ENCODE measurements at regions not wholly inside any gene's neighbourhood (a gene's known extent, or its start where the extent isn't known, plus 50 kb on each side); places are given as distances from the start of the nearest gene placed in this dataset.

DNA sequence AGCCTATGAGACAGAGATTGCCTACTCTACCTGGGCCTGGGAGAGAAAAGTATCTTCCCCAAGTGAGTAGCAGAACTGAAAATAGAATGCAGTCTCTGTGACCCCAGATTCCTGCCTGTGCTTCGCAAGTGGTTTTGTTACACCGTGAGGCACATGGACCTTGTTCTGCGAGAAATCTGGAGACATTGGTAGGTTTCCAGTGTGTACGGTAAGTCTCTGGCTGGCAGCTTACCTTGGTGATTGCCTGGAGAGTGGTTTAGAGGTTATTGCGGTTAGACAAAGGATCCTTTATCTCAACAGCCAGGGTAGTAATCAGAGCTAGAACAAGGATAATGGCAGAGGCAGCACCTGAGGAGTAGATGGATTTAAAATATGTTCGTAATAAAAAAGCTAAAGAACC, 606.0 kb upstream of the GCFC2 start:
- no peak for DNase-seq (ENCODE audit: low spot score)

DNA sequence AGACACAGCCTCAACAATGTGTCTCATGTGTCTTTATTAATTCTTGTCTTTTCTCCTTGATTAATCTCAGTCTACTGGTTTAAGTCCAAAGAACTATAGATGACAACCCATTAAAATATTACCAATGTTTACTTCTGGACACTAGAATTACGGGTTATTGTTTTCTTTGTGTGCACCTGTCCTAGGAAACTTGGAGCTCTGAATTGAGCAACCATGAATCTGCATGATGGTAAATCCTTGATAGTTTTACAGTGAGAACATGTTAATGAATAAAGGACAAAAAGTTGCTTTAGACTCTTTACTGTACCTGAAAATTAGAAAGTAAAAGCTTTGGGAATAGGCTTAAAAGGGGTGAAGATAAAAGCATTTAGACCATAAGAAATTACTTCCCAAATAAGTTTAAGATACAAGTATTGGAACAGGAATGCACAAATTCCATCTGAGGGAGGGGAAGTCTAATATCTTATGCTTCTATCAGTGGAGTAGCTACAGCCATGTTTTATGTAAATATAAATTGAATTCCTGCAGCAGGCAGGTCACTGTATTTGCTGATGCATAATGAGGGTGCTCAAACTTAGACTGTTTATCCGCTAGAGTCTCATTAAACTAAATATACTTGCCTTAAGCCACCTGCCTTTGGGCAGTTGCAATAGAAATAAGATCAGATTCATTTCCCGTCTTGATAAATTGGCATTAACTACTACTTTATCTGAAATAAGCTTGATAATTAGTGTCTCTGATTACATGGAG, 603.7 kb upstream of the GCFC2 start:
- DNase-seq (ENCODE audit: low spot score) = no peak

DNA sequence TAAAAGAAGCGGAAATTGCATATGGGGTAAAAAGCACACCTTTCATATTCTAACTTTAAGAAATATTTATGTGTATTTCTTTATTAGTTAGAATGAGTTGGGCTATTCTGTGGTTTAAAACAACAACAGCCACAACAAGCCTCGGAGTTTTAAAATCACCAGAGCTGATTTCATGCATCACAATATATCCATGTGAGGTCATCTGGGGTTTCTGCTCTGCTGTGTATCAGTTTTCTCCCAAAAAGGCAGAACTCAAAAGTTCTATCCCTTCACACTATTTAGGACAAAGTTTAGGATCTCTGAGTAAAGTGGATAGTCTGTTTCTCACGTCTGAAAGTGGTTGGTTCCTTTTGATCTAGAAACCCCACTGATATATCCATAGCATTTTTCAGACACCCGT, 601.5 kb upstream of the GCFC2 start:
- no peak for DNase-seq (ENCODE audit: low spot score)

GRCh38 chr2:76311728-76312127, 601.0 kb upstream of the GCFC2 start:
- DNase-seq (ENCODE audit: low spot score) = no peak

DNA sequence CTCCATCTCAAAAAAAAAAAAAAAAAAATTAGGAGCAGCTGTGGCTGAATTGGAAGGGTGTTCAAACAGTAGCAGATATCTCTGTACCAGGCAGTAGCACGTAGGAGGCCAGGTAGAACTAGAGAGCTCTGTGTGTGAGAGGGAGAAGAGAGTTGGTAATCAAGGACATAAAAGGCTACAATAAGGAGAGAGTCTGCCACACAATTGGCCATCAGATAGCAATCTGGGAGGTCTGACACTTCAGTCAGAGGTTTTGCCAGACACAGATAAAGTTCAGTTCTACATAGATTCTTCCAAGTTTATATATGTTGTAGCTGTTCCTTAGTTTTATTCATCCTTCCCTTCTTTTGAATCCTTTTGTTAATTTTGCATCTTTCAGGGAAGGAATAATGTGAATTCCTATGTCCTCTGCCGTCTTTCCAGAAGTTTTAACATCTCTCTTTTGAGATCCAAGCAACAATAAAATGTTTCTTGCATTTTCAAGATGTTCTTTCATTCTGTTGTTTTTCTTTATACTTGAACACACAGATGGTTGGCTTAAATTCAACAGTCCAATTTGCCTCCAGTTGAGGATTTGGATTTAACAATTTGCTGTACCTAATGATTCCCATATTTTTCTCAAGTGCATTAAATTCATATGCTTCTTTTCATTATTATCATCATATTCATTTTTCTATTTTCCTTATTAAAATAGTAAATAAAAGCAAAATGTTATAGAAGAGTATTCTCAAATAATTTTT, 600.3 kb upstream of the GCFC2 start:
- DNase-seq (ENCODE audit: low spot score) = no peak

GRCh38 chr2:76307495-76307894, 596.8 kb upstream of the GCFC2 start:
- no peak for DNase-seq (ENCODE audit: low spot score)

DNA sequence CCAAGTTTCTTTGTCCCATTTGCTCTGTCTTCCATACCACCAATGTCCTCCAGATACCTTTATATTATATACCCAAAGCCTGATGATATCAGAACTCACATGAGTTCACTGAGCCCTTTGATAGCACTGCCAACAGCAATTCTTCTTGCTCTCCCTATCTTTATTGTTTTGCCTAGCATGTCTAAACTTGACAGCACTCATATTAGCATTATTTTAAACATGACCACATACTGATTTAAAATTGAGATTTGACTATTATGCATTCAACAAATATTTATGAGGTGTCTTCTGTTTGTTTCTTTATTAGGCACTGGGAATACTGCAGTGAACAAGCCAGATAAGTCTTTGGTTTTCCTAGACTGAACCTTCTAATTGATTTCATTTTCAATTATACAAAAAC, 587.3 kb upstream of the GCFC2 start:
- DNase-seq (ENCODE audit: low spot score) = no peak

- DNase-seq (ENCODE audit: low spot score) = no peak
Observed at GRCh38 chr2:76296438-76296837, 585.7 kb upstream of the GCFC2 start.

- DNase-seq (ENCODE audit: low spot score) = no peak
Observed at GRCh38 chr2:76295762-76296161, 585.0 kb upstream of the GCFC2 start.

- no peak for DNase-seq (ENCODE audit: low spot score)
Observed at GRCh38 chr2:76288598-76288997, 577.9 kb upstream of the GCFC2 start.

DNA sequence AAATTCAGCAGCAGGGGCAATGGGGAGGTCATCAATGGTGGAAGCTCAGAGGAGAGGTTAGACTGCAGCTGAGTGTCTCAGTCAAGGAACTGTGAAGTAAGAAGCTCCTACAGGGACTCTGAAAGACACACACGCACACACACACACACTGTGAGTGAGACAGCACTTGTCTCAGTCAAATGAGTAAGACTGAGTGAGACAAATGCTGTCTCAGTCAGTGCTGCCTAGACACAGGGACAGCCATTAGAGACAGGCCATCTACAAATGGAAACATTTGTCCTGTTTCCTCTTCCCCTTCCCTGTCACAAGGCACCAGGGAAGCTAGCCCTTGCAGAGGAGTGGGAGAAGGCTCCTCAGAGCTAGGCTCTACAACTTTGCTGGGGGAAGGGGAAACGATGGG, 577.4 kb upstream of the GCFC2 start:
- no peak for DNase-seq (ENCODE audit: low spot score)

DNA sequence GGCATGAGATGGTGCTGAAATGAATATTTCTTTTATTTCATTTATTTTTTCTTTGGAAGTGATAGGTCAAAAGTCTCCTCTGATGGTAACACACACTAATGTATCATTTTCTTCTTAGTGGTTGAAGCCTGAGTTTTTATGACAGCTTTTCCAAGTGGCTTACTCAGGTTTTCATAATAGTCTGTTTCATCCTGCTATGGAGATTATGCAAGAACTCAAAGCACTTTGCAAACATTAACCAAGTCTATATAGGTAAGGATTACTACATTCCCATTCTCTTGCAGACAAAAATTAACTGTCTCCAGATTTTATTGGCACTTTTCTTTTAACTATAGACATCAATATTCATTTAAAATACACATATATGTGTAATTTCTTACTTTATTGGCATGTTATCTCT, 572.6 kb upstream of the GCFC2 start:
- DNase-seq (ENCODE audit: low spot score) = no peak

DNA sequence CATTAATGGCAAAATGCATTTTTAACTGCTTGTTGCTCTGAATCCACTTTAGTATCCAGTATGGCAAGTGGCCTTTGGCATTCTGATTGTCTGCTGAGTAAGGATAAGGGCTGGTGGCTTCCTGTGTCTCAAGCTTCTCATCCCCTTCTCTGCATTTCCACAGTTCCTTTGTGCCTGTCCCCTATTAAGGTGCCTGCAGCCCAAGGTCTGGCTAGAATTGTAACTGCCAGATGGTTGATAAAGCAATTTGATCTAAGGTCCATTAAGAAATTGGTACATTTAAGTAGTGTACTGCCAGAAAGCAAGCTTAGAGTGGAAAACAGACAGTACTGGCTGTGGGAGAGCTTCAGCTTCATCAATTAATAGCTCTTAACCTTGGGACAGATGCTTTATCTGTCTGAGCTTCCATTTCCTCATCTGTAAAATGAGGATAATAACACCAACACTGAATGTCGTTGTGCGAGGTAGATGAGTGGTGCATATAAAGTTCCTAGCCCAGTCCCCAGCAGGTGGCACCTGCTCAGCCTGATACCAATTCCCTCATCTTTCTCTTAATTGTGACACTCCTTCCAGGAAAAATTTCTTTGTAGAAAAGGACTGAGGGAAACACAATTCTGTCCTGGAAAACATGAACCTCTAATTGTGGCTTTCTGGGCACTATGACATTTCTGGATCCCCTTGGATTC, 570.6 kb upstream of the GCFC2 start:
- no peak for DNase-seq (ENCODE audit: low spot score)

- DNase-seq (ENCODE audit: low spot score) = no peak
Observed at GRCh38 chr2:76280686-76281085, 570.0 kb upstream of the GCFC2 start.

DNA sequence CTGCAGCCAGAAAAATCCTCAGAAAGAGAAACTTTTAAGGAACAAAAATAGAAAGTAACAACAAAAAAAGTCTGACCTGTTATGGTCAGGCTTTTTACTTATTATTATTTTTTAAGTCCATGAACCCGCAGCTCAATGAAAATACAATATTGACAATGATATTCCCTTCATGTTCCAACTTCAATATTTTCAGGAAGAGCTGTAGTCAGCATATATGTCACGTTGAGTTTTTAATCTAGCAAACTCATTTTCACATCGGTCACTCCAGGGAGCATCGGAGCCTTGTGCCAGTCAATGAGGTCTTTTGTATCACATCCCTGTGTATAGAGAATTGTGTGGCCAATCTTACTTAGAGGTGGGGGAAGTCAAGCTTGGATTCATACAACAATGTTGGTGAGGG, 568.4 kb upstream of the GCFC2 start:
- no peak for DNase-seq (ENCODE audit: low spot score)

DNA sequence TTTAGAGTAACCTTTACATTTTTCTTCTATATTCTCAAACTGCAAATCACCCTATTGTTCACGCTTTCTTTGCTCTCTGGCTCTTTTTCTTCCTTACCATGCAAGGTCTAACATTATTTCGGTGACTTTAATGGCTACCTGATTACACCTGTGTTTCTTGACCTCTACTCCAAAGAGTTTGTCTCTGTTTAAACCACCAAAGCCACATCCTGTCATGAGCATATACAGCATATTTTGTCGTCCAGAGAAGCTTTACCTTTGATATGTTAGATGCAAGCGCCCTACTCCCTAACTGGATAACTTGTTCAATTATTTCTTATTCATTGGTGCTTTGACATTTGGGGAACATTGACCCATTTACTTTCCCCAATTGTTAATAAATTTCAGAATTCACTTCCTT, 565.1 kb upstream of the GCFC2 start:
- no peak for DNase-seq (ENCODE audit: low spot score)

DNA sequence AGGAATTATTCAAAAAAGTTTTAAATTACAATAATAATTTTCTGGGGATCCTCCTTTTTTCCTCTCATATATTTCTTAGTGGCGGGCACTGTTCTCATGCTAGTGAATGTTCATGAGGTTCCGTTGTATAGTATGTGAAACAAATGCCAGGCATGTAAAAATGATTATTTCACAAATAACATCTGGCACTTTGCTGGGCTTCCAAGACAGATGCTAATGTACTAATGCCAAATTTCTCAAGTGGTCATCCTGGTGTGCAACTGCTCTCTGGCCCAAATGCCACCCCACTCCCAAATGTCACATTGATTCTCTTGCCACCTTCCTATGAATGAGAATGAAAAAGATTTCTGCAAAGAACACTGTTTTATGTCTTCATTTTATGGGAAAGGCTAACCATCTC, 564.0 kb upstream of the GCFC2 start:
- DNase-seq (ENCODE audit: low spot score) = no peak

DNA sequence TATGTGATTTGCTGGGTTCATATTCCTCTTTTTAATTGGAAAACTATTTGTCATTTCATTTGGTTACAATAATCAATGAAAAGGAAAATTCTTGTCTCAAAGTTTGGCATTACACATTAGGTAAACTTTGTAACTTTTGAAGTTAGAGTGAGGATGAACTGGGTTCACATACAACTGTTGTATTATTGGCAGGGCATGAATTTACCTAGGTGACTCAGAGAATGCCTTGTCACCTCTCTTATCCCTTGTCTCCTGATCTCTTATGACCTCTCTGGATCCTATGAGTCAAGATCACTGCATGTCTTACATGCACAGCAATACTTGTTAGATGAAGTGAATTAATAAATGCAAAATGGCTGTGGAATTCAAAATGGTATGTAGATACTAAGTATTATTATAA, 563.4 kb upstream of the GCFC2 start:
- no peak for DNase-seq (ENCODE audit: low spot score)

GRCh38 chr2:76270096-76270710, 559.5 kb upstream of the GCFC2 start:
- no peak for DNase-seq (ENCODE audit: low spot score)

GRCh38 chr2:76268902-76269620, 558.3 kb upstream of the GCFC2 start:
- DNase-seq (ENCODE audit: low spot score) = no peak

DNA sequence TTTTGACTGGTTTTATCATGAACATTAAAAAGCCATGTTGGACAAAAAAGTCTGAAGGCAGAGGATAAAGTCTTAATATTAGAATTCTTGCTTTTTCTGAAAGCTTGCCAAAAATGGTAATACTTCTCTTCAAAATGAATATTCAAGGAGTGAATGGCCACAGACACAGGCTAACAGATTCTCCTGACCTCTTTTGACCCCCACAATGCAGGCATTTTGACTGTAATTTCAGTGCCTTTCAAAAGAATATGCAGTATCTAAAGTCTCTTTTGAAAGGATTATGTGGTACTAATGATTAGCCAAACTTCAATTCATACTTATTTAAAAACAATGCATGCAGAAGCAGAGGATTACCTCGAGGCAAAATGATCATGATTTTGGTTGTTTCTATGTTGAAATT, 557.8 kb upstream of the GCFC2 start:
- no peak for DNase-seq (ENCODE audit: low spot score)

GRCh38 chr2:76257802-76258201, 547.1 kb upstream of the GCFC2 start:
- DNase-seq (ENCODE audit: low spot score) = no peak

Data from AG08396 (cell line).